Right cardiac atrium (tissue), 5 donors: ENCODE measurements at regions not wholly inside any gene's neighbourhood (a gene's known extent, or its start where the extent isn't known, plus 50 kb on each side); places are given as distances from the start of the nearest gene placed in this dataset.

Experiments used
- ATAC-seq, 2 donors: fragments of 200-7000 bp; cut with Tn5 transposase; one replicate each; pipeline versions ENCODE4 v1.8.0 to v1.9.1; 2020; ENCODE audit warnings: moderate library complexity in 2 of 2, mild to moderate bottlenecking in 1 of 2
- DNase-seq, 3 donors: peaks; one replicate each; pipeline ENCODE4 v3.0.0-alpha.2; 2020
- H3K27ac ChIP-seq: one replicate; pipeline ENCODE4 v1.5.1; 2013; ENCODE audit warnings: mild to moderate bottlenecking, low read length, control low read depth, moderate library complexity
- H3K27me3 ChIP-seq: one replicate; pipeline ENCODE4 v1.6.1; 2013; ENCODE audit not compliant: control insufficient read depth, insufficient read depth
- H3K4me1 ChIP-seq: one replicate; pipeline ENCODE4 v1.6.1; 2013; ENCODE audit warnings: low read length; ENCODE audit not compliant: control insufficient read depth, insufficient read depth
- H3K4me3 ChIP-seq: one replicate; pipeline ENCODE4 v1.5.1; 2013; ENCODE audit warnings: low read length, control low read depth
- H3K9me3 ChIP-seq: one replicate; pipeline ENCODE4 v1.6.1; 2013; ENCODE audit warnings: low read length; ENCODE audit not compliant: control insufficient read depth
- WGBS: extraction: QIAGEN DNeasy Blood & Tissue Kit; methylation state at CpG from one replicate; pipeline ENCODE4 v1.1.7; 2013; 5-methylcytosine and 5-hydroxymethylcytosine counted together
- intact Hi-C, 4 donors: fragments of 100-400 bp; cut with DNase I; formaldehyde crosslinking; loops; one replicate each; pipeline versions ENCODE4 v1.11.0 to v1.14.0; 2022 to 2023
- donor health status: healthy with polysubstance abuse.
- donor health status: DM: no; HTN: yes; CAD: no.
- donor health status: DM: no; HTN: no; CAD: no.
- donor health status: DM: no; HTN: yes; CAD: no; lungs with severe emphysema.
- donor health status: DM: yes; HTN: yes; CAD: no.

GRCh38 chr2:37544591-37545031 is 126.8 kb downstream of the CDC42EP3 start:
- DNase-seq (no peak), ATAC-seq (no peak)
- H3K27ac ChIP-seq, result no peak overlapping the region
- H3K9me3 ChIP-seq, result no peaks in the 10 kb centered on the region
- no peak overlapping the region for H3K4me3 ChIP-seq
- H3K4me1 ChIP-seq, result no peaks in the 10 kb centered on the region
- 45% methylated on average over 1 of the region's 1 CpG for WGBS
- no peaks in the 10 kb centered on the region for H3K27me3 ChIP-seq
- intact Hi-C loops, result no loop called here

DNA sequence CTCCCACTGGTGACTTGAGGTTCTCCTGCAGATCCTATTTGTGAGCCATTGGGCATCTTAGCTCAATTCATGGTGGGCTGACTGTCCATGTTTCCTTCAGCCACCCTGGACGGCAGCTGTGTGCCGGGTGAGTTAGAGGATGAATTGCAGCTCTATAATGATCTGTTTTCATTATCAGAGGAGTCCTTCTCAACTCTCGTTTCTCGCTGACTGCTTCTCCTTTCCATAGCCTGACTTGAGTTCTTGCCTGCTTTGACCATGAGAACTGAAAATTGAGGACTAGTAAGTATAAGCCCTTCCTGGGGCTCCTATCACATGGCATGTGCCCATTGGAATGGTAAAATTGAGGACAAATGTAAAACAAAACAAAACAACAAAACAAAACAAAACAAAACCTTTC is 121.8 kb downstream of the CDC42EP3 start:
- ATAC-seq (no peak), DNase-seq (no peak)
- Histone ChIP-seq H3K4me3 (no peak overlapping the region), H3K27me3 (no peaks in the 10 kb centered on the region), H3K27ac (no peak overlapping the region), H3K9me3 (no peaks in the 10 kb centered on the region), H3K4me1 (no peaks in the 10 kb centered on the region)
- WGBS, result 68% methylated on average over 4 of the region's 4 CpGs
- intact Hi-C loops, result no loop called here

DNA sequence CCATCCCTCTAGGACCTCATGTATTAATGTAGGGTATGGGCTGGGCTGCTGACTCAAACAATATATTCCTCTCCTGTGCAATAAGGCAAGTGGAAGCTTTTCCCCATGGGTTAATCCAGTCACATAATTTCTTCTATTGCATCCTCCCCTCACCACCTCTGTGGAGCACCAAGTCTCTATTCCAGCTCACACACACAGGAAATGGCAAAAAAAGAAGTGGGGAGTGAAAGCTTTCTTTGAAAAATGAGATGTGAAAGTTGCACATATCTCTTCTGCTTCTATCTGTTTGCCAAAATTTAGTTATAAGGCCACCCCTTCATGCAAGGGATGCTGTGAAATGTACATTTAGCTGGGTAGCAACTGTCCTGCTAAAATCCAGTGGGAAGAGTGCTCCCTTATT is 121.3 kb downstream of the CDC42EP3 start:
- no peaks in the 10 kb centered on the region for H3K27me3 ChIP-seq
- DNase-seq (no peak), ATAC-seq (no peak)
- no peaks in the 10 kb centered on the region for H3K9me3 ChIP-seq
- intact Hi-C loops, result loop anchor here in 1 of 4 donors (10.0 kb wide), 1 partner anchor 325 kb away; no protein-coding TSS in a partner anchor
- H3K4me3 ChIP-seq, result no peak overlapping the region
- H3K4me1 ChIP-seq, result no peaks in the 10 kb centered on the region
- no peak overlapping the region for H3K27ac ChIP-seq

DNA sequence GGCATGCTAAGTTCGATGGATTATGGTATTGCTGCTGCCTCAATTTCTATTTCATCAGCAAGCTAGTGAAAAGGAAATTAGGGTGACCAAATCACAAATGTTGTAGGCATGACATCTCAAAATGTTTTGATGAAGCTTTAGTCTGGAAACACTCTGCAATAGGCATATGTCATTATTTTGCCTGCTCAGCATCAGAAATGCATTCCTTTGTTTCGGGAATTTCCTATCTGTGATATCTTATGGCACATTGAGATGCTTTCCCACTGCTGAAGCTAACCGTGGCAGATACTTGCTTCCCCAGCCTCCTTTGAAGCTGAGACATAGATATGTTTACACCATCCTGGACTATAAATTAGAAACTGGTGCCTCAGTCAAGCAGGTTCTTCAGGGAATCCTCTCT is 119.7 kb downstream of the CDC42EP3 start:
- intact Hi-C loops, result loop anchor here in 1 of 4 donors (10.0 kb wide), 1 partner anchor 323 kb away; no protein-coding TSS in a partner anchor
- no peaks in the 10 kb centered on the region for H3K9me3 ChIP-seq
- H3K27me3 ChIP-seq, result no peaks in the 10 kb centered on the region
- 73% methylated on average over 3 of the region's 3 CpGs for WGBS
- ATAC-seq (no peak), DNase-seq (no peak)
- H3K4me1 ChIP-seq, result no peaks in the 10 kb centered on the region
- no peak overlapping the region for H3K4me3 ChIP-seq
- H3K27ac ChIP-seq, result no peak overlapping the region

GRCh38 chr2:37552339-37552738 is 119.1 kb downstream of the CDC42EP3 start:
- WGBS, result 91% methylated on average over 2 of the region's 2 CpGs
- intact Hi-C loops, result loop anchor here in 1 of 4 donors (10.0 kb wide), 1 partner anchor 322 kb away; no protein-coding TSS in a partner anchor

GRCh38 chr2:37553411-37554154 is 117.9 kb downstream of the CDC42EP3 start:
- Histone ChIP-seq H3K4me1 (no peaks in the 10 kb centered on the region), H3K27ac (no peak overlapping the region), H3K9me3 (no peaks in the 10 kb centered on the region), H3K27me3 (no peaks in the 10 kb centered on the region), H3K4me3 (no peak overlapping the region)
- WGBS, result 81% methylated on average over 5 of the region's 5 CpGs
- intact Hi-C loops, result loop anchor here in 1 of 4 donors (10.0 kb wide), 1 partner anchor 321 kb away; no protein-coding TSS in a partner anchor
- no peak for ATAC-seq
- no peak for DNase-seq

More at GRCh38 chr2:37552339-37552738, 119.1 kb downstream of the CDC42EP3 start:
- H3K27me3 ChIP-seq, result no peaks in the 10 kb centered on the region
- DNase-seq (no peak), ATAC-seq (no peak)
- H3K27ac ChIP-seq, result no peak overlapping the region
- no peak overlapping the region for H3K4me3 ChIP-seq
- no peaks in the 10 kb centered on the region for H3K9me3 ChIP-seq
- H3K4me1 ChIP-seq, result no peaks in the 10 kb centered on the region

- H3K4me1 ChIP-seq, result no peaks in the 10 kb centered on the region
- H3K4me3 ChIP-seq, result no peak overlapping the region
- H3K9me3 ChIP-seq, result no peaks in the 10 kb centered on the region
- WGBS, result 71% methylated on average over 2 of the region's 2 CpGs
- intact Hi-C loops, result loop anchor here in 1 of 4 donors (10.0 kb wide), 1 partner anchor 321 kb away; no protein-coding TSS in a partner anchor
- H3K27me3 ChIP-seq, result no peaks in the 10 kb centered on the region
- ATAC-seq (no peak), DNase-seq (no peak)
- no peak overlapping the region for H3K27ac ChIP-seq
Observed at GRCh38 chr2:37554155-37554510, 117.3 kb downstream of the CDC42EP3 start.

GRCh38 chr2:37554687-37555086 is 116.8 kb downstream of the CDC42EP3 start:
- intact Hi-C loops, result loop anchor here in 1 of 4 donors (10.0 kb wide), 1 partner anchor 320 kb away; no protein-coding TSS in a partner anchor
- WGBS, result 92% methylated on average over 2 of the region's 2 CpGs
- ATAC-seq, result no peak

GRCh38 chr2:37555457-37555856 is 116.0 kb downstream of the CDC42EP3 start:
- Histone ChIP-seq H3K4me1 (no peaks in the 10 kb centered on the region), H3K4me3 (no peak overlapping the region), H3K27ac (no peak overlapping the region), H3K9me3 (no peaks in the 10 kb centered on the region), H3K27me3 (no peaks in the 10 kb centered on the region)
- intact Hi-C loops, result loop anchor here in 1 of 4 donors (10.0 kb wide), 1 partner anchor 319 kb away; no protein-coding TSS in a partner anchor
- WGBS, result 76% methylated on average over 5 of the region's 5 CpGs
- DNase-seq, result peak in 1 of 3 donors; percentile 65
- no peak for ATAC-seq

More at GRCh38 chr2:37554687-37555086, 116.8 kb downstream of the CDC42EP3 start:
- H3K4me1 ChIP-seq, result no peaks in the 10 kb centered on the region
- no peak overlapping the region for H3K4me3 ChIP-seq
- H3K27me3 ChIP-seq, result no peaks in the 10 kb centered on the region
- H3K9me3 ChIP-seq, result no peaks in the 10 kb centered on the region
- no peak for DNase-seq
- H3K27ac ChIP-seq, result no peak overlapping the region

DNA sequence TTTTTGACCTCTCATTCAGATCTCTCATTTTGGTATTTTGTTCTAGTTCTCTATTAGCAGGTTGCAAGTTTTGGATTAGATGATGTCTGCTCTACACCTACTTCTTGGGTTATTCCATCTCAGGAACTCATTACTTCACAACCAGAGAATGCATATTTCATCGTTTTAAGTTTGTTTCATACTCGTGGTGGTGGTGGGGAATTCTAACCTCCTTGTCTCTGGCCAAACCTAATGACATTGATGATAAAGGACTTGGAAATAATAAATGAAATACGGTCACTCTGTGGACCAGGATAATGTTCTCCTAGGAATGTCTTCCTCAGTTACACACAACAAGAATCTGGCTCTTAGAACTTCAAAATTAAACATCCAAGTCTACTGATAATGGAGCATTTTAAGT is 115.2 kb downstream of the CDC42EP3 start:
- WGBS, result 75% methylated on average over 3 of the region's 3 CpGs
- intact Hi-C loops, result loop anchor here in 1 of 4 donors (10.0 kb wide), 1 partner anchor 319 kb away; no protein-coding TSS in a partner anchor
- ATAC-seq, result no peak
- H3K9me3 ChIP-seq, result no peaks in the 10 kb centered on the region
- H3K27ac ChIP-seq, result no peak overlapping the region
- H3K4me3 ChIP-seq, result no peak overlapping the region
- no peaks in the 10 kb centered on the region for H3K4me1 ChIP-seq
- no peaks in the 10 kb centered on the region for H3K27me3 ChIP-seq
- DNase-seq, result no peak

- DNase-seq (peak in 2 of 3 donors; percentile 18 to 56), ATAC-seq (peak; percentile 40 to 48)
- no peaks in the 10 kb centered on the region for H3K4me1 ChIP-seq
Observed at GRCh38 chr2:37558623-37559022, 112.8 kb downstream of the CDC42EP3 start.

More at GRCh38 chr2:37558623-37559022, 112.8 kb downstream of the CDC42EP3 start:
- intact Hi-C loops, result loop anchor here in 1 of 4 donors (10.0 kb wide), 1 partner anchor 316 kb away; no protein-coding TSS in a partner anchor
- H3K27ac ChIP-seq, result no peak overlapping the region
- H3K9me3 ChIP-seq, result no peaks in the 10 kb centered on the region
- H3K4me3 ChIP-seq, result no peak overlapping the region
- no peaks in the 10 kb centered on the region for H3K27me3 ChIP-seq
- 92% methylated on average over 1 of the region's 1 CpG for WGBS
